Erythroblast (primary cell): ENCODE measurements at regions not wholly inside any gene's neighbourhood (a gene's known extent, or its start where the extent isn't known, plus 50 kb on each side); places are given as distances from the start of the nearest gene placed in this dataset.

ENCODE experiments used
- GATA1 ChIP-seq: IDR thresholded peaks from 2 replicates; pipeline ENCODE4 v1.6.1; 2011; ENCODE audit warnings: low read depth, mild to moderate bottlenecking, control low read depth, low read length, moderate library complexity
- POLR2A ChIP-seq: IDR thresholded peaks from 2 replicates; pipeline ENCODE4 v1.6.1; 2011; ENCODE audit warnings: mild to moderate bottlenecking, low read length

- TF ChIP-seq POLR2A (no peak), GATA1 (no peak)
Measured at GRCh38 chr10:101290881-101291280, 61.6 kb upstream of the LBX1 start.
